Neural cell (in vitro differentiated cells): ENCODE measurements at regions not wholly inside any gene's neighbourhood (a gene's known extent, or its start where the extent isn't known, plus 50 kb on each side); places are given as distances from the start of the nearest gene placed in this dataset.

Source experiments
- H2AFZ ChIP-seq: fragments of 200-600, 300-800 bp; sonication (generic), shearing (Covaris generic); 2 replicates; pipeline ENCODE4 v1.6.0; 2014; ENCODE audit warnings: low read depth, mild to moderate bottlenecking, antibody characterized with exemption, low read length, moderate library complexity
- H3F3A ChIP-seq: fragments of 200-600 bp; shearing (Covaris generic); 2 replicates; pipeline ENCODE4 v1.6.1; 2016; ENCODE audit warnings: mild to moderate bottlenecking, moderate library complexity, mixed read lengths, antibody characterized with exemption, low read length; ENCODE audit not compliant: insufficient read depth, poor library complexity, severe bottlenecking
- H3K27ac ChIP-seq: fragments of 200-600, 300-800 bp; sonication (generic), shearing (Covaris generic); 2 replicates; pipeline ENCODE4 v1.5.1; 2014; ENCODE audit warnings: mild to moderate bottlenecking, low read length, moderate library complexity
- H3K27me3 ChIP-seq: fragments of 300-800, 200-600 bp; sonication (generic), shearing (Covaris generic); 2 replicates; pipeline ENCODE4 v1.6.0; 2014; ENCODE audit warnings: mild to moderate bottlenecking, low read depth, low read length, moderate library complexity; ENCODE audit not compliant: insufficient read depth
- H3K36me3 ChIP-seq: fragments of 300-800, 200-600 bp; sonication (generic), shearing (Covaris generic); 2 replicates; pipeline ENCODE4 v1.5.1; 2014; ENCODE audit warnings: mild to moderate bottlenecking, antibody characterized with exemption, low read length, moderate library complexity; ENCODE audit not compliant: insufficient read depth
- H3K4me2 ChIP-seq: fragments of 300-800, 200-600 bp; sonication (generic), shearing (Covaris generic); 2 replicates; pipeline ENCODE4 v1.6.0; 2014; ENCODE audit warnings: mild to moderate bottlenecking, low read length
- H3K4me3 ChIP-seq: fragments of 300-800, 200-600 bp; sonication (generic), shearing (Covaris generic); 2 replicates; pipeline ENCODE4 v1.5.1; 2014; ENCODE audit warnings: mild to moderate bottlenecking, low read length, moderate library complexity
- H3K79me2 ChIP-seq: fragments of 200-600 bp; shearing (Covaris generic); replicated peaks from 2 replicates; pipeline ENCODE4 v1.6.0; 2014; ENCODE audit warnings: mild to moderate bottlenecking, low read length, moderate library complexity; ENCODE audit not compliant: insufficient read depth
- H3K9ac ChIP-seq: fragments of 300-800, 200-600 bp; sonication (generic), shearing (Covaris generic); 2 replicates; pipeline ENCODE4 v1.6.1; 2016; ENCODE audit warnings: mild to moderate bottlenecking, low read length, mixed read lengths
- H3K9me2 ChIP-seq: fragments of 200-600 bp; shearing (Covaris generic); 2 replicates; pipeline ENCODE4 v1.6.1; 2016; ENCODE audit warnings: mild to moderate bottlenecking, low read length, mixed read lengths; ENCODE audit not compliant: insufficient read depth
- H3K9me3 ChIP-seq: fragments of 200-600, 300-800 bp; sonication (generic), shearing (Covaris generic); 2 replicates; pipeline ENCODE4 v1.6.1; 2016; ENCODE audit warnings: mild to moderate bottlenecking, mixed run types, low read length, moderate library complexity, mixed read lengths
- H4K20me1 ChIP-seq: fragments of 200-600 bp; shearing (Covaris generic); 2 replicates; pipeline ENCODE4 v1.6.1; 2016; ENCODE audit warnings: mild to moderate bottlenecking, mixed run types; ENCODE audit not compliant: insufficient read depth
- EP300 ChIP-seq: fragments of 450-650 bp; conservative IDR thresholded peaks from 2 replicates; pipeline ENCODE4 v1.6.1; 2014; ENCODE audit warnings: antibody characterized with exemption, mild to moderate bottlenecking, moderate library complexity; ENCODE audit not compliant: poor library complexity, severe bottlenecking
- EZH2 ChIP-seq: fragments of 200-600, 300-800 bp; shearing (Covaris generic), sonication (generic); IDR thresholded peaks from 2 replicates; pipeline ENCODE4 v1.6.1; 2014; ENCODE audit warnings: antibody characterized with exemption, low read length, borderline replicate concordance, mild to moderate bottlenecking; ENCODE audit not compliant: insufficient read depth, poor library complexity, severe bottlenecking
- MXI1 ChIP-seq: fragments of 450-650 bp; conservative IDR thresholded peaks from 2 replicates; pipeline ENCODE4 v1.6.1; 2014; ENCODE audit warnings: antibody characterized with exemption, mild to moderate bottlenecking; ENCODE audit not compliant: poor library complexity, severe bottlenecking
- POLR2AphosphoS5 ChIP-seq: IDR thresholded peaks from 2 replicates; pipeline ENCODE4 v1.6.1; 2012
- RAD21 ChIP-seq: fragments of 450-650 bp; conservative IDR thresholded peaks from 2 replicates; pipeline ENCODE4 v1.6.1; 2014; ENCODE audit warnings: antibody characterized with exemption, mild to moderate bottlenecking, moderate library complexity
- SMC3 ChIP-seq: fragments of 450-650 bp; conservative IDR thresholded peaks from 2 replicates; pipeline ENCODE4 v1.6.1; 2014; ENCODE audit warnings: antibody characterized with exemption, mild to moderate bottlenecking, moderate library complexity; ENCODE audit not compliant: poor library complexity
- TAF1 ChIP-seq: IDR thresholded peaks from 2 replicates; pipeline ENCODE4 v1.6.1; 2012; ENCODE audit warnings: low read depth
- TF ChIP-seq, protein P1 (sequence below): fragments of 450-650 bp; IDR thresholded peaks from 2 replicates; pipeline ENCODE4 v1.5.1; 2014; ENCODE audit warnings: antibody characterized with exemption, mild to moderate bottlenecking, moderate library complexity; ENCODE audit not compliant: poor library complexity, severe bottlenecking
- TF ChIP-seq, protein P2 (sequence below): IDR thresholded peaks from 2 replicates; pipeline ENCODE4 v1.6.1; 2012; ENCODE audit warnings: borderline replicate concordance

- Histone ChIP-seq H3K4me2 (no peak overlapping the region), H2AFZ (no peak overlapping the region), H4K20me1 (no peaks in the 10 kb centered on the region), H3K79me2 (no peaks in the 10 kb centered on the region), H3F3A (no peaks in the 10 kb centered on the region), H3K27ac (no peak overlapping the region), H3K4me3 (no peak overlapping the region), H3K36me3 (no peaks in the 10 kb centered on the region), H3K9me2 (no peaks in the 10 kb centered on the region), H3K9ac (no peak overlapping the region), H3K9me3 (no peaks in the 10 kb centered on the region), H3K27me3 (no peaks in the 10 kb centered on the region)
- no peak for TF ChIP-seq TAF1
- TF ChIP-seq POLR2AphosphoS5: no peak
- TF ChIP-seq EP300: no peak
- no peak for TF ChIP-seq MXI1
- no peak for TF ChIP-seq SMC3
- no peak for TF ChIP-seq EZH2
- no peak for TF ChIP-seq RAD21
- TF ChIP-seq, protein P1, sequence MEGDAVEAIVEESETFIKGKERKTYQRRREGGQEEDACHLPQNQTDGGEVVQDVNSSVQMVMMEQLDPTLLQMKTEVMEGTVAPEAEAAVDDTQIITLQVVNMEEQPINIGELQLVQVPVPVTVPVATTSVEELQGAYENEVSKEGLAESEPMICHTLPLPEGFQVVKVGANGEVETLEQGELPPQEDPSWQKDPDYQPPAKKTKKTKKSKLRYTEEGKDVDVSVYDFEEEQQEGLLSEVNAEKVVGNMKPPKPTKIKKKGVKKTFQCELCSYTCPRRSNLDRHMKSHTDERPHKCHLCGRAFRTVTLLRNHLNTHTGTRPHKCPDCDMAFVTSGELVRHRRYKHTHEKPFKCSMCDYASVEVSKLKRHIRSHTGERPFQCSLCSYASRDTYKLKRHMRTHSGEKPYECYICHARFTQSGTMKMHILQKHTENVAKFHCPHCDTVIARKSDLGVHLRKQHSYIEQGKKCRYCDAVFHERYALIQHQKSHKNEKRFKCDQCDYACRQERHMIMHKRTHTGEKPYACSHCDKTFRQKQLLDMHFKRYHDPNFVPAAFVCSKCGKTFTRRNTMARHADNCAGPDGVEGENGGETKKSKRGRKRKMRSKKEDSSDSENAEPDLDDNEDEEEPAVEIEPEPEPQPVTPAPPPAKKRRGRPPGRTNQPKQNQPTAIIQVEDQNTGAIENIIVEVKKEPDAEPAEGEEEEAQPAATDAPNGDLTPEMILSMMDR: no peak
- TF ChIP-seq, protein P2, sequence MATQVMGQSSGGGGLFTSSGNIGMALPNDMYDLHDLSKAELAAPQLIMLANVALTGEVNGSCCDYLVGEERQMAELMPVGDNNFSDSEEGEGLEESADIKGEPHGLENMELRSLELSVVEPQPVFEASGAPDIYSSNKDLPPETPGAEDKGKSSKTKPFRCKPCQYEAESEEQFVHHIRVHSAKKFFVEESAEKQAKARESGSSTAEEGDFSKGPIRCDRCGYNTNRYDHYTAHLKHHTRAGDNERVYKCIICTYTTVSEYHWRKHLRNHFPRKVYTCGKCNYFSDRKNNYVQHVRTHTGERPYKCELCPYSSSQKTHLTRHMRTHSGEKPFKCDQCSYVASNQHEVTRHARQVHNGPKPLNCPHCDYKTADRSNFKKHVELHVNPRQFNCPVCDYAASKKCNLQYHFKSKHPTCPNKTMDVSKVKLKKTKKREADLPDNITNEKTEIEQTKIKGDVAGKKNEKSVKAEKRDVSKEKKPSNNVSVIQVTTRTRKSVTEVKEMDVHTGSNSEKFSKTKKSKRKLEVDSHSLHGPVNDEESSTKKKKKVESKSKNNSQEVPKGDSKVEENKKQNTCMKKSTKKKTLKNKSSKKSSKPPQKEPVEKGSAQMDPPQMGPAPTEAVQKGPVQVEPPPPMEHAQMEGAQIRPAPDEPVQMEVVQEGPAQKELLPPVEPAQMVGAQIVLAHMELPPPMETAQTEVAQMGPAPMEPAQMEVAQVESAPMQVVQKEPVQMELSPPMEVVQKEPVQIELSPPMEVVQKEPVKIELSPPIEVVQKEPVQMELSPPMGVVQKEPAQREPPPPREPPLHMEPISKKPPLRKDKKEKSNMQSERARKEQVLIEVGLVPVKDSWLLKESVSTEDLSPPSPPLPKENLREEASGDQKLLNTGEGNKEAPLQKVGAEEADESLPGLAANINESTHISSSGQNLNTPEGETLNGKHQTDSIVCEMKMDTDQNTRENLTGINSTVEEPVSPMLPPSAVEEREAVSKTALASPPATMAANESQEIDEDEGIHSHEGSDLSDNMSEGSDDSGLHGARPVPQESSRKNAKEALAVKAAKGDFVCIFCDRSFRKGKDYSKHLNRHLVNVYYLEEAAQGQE: no peak
Observed at GRCh38 chr6:98254624-98255023, 579.8 kb upstream of the POU3F2 start.

- Histone ChIP-seq H4K20me1 (no peaks in the 10 kb centered on the region), H3K9me2 (no peaks in the 10 kb centered on the region)
- TF ChIP-seq, protein P2: no peak
- TF ChIP-seq MXI1: no peak
- no peak for TF ChIP-seq SMC3
- TF ChIP-seq EP300: no peak
- TF ChIP-seq EZH2: no peak
- TF ChIP-seq TAF1: no peak
- no peak for TF ChIP-seq POLR2AphosphoS5
- no peak for TF ChIP-seq RAD21
- TF ChIP-seq, protein P1: no peak
Observed at GRCh38 chr6:98260382-98260781, 574.0 kb upstream of the POU3F2 start.

More at GRCh38 chr6:98260382-98260781, 574.0 kb upstream of the POU3F2 start:
- Histone ChIP-seq H3K9me3 (no peaks in the 10 kb centered on the region), H3F3A (no peaks in the 10 kb centered on the region), H3K79me2 (no peaks in the 10 kb centered on the region), H3K36me3 (no peaks in the 10 kb centered on the region), H3K27me3 (no peaks in the 10 kb centered on the region), H3K4me3 (no peak overlapping the region), H3K9ac (no peak overlapping the region), H3K4me2 (no peak overlapping the region), H3K27ac (no peak overlapping the region), H2AFZ (no peak overlapping the region)
